Immature natural killer cell (primary cell): ENCODE measurements at regions not wholly inside any gene's neighbourhood (a gene's known extent, or its start where the extent isn't known, plus 50 kb on each side); places are given as distances from the start of the nearest gene placed in this dataset.

Experiments used
- DNase-seq, 3 donors: peaks; one replicate each; pipeline ENCODE4 v3.0.0; 2022; ENCODE audit warnings: mixed read lengths in 1 of 3
- H3K27ac Mint-ChIP-seq, 6 donors: one replicate each; pipeline ENCODE4 v1.8.0; 2020; ENCODE audit warnings: mixed read lengths in 6 of 6, mild to moderate bottlenecking in 5 of 6, inconsistent platforms in 4 of 6, moderate library complexity in 3 of 6
- H3K27me3 Mint-ChIP-seq, 3 donors: one replicate each; pipeline ENCODE4 v1.8.0; 2020 to 2021; ENCODE audit warnings: low read depth in 3 of 3, mild to moderate bottlenecking in 3 of 3, mixed read lengths in 3 of 3, moderate library complexity in 3 of 3, inconsistent platforms in 1 of 3
- H3K36me3 Mint-ChIP-seq, 3 donors: one replicate each; pipeline ENCODE4 v1.8.0; 2020; ENCODE audit warnings: mixed read lengths in 3 of 3, inconsistent platforms in 2 of 3, mild to moderate bottlenecking in 2 of 3
- H3K4me1 Mint-ChIP-seq, 2 donors: one replicate each; pipeline ENCODE4 v1.8.0; 2020; ENCODE audit warnings: inconsistent platforms in 2 of 2, mild to moderate bottlenecking in 2 of 2, mixed read lengths in 2 of 2, moderate library complexity in 1 of 2
- H3K4me3 Mint-ChIP-seq, 5 donors: one replicate each; pipeline ENCODE4 v1.8.0; 2020; ENCODE audit warnings: mild to moderate bottlenecking in 5 of 5, mixed read lengths in 5 of 5, inconsistent platforms in 3 of 5, moderate library complexity in 3 of 5
- H3K9me3 Mint-ChIP-seq, 6 donors: one replicate each; pipeline ENCODE4 v1.8.0; 2020; ENCODE audit warnings: mild to moderate bottlenecking in 6 of 6, mixed read lengths in 6 of 6, inconsistent platforms in 4 of 6, moderate library complexity in 3 of 6

DNA sequence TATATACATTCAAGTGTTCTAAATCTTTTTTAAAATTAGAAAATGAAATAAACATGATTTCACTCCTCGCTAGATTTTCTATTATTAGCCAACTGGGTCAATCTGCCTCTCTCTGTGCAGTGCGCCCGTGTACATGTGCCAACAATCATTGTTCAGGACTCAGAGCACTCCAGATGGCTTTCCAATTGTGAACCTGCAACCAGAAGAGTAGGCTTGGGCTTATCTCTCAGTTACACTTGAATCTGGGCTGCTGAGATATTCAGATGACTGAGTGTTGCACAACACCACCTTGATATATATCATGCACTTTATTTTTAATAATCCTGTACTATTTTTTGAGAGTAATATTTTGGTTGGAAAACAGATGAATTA, 184.0 kb upstream of the FSTL5 start:
- Mint-ChIP-seq H3K9me3 (peaks cover 6 to 23% (median 14%) of the 10 kb centered on the region in 6 donors), H3K27ac (no peak overlapping the region), H3K4me3 (no peak overlapping the region)

DNA sequence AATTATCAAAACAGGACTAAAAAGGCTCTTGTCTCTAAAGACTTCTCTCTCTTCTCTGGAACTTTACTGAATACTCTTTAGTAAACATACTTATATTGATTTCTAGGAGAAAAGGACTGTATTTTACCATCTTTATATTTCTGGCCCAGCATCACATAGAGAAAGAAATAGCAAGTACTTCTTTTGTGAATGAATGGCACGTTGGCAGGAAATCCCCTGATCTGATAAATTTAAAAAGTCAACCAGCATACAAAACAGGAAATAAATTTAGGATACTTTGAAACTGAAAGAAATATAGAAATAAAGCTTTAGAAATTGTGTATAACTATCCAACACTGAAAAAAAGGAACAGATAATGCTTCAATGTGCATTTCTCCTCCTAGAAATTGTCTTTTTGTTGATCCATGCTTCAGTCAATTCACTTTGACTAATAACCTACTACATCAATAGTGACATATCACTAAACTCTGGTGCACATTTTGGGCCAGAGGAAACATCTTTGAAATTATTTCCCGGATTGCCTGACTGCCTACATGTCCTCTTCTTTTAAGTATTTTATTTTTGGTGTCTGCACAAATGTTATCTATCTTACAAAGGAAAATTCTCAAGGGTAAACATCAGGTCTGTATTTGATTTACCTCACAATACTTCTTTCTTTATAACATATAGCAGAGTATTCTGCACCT, 183.5 kb upstream of the FSTL5 start:
- no peaks in the 10 kb centered on the region for H3K27me3 Mint-ChIP-seq
- no peak overlapping the region for H3K27ac Mint-ChIP-seq
- no peak for DNase-seq
- no peak overlapping the region for H3K4me3 Mint-ChIP-seq
- H3K36me3 Mint-ChIP-seq = no peaks in the 10 kb centered on the region
- peaks cover 0 to 8% of the 10 kb centered on the region in 2 donors for H3K4me1 Mint-ChIP-seq
- peaks cover 6 to 24% (median 16%) of the 10 kb centered on the region in 6 donors for H3K9me3 Mint-ChIP-seq

More for the DNA sequence above, 184.0 kb upstream of the FSTL5 start:
- DNase-seq = no peak
- H3K27me3 Mint-ChIP-seq = no peaks in the 10 kb centered on the region
- H3K4me1 Mint-ChIP-seq = peaks cover 0 to 8% of the 10 kb centered on the region in 2 donors
- H3K36me3 Mint-ChIP-seq = no peaks in the 10 kb centered on the region

DNA sequence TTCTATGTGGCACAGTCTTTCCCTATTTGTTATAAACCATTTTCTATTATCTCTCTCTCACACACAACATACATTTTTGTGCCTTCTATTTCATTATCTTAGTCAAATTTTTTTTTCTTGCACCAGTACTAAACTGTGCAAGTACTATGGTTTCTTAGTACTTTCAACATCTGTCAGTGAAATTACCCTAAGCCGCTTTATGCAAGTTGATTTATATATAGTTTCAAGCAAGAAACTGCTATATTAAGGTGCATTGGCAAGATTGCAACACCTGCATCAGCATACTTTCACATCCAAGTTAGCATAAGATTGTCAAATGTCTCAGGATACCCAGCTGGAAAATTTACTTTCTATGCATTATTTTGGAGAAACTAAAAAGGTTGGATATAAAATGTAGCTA, 180.2 kb upstream of the FSTL5 start:
- Mint-ChIP-seq H3K4me3 (no peak overlapping the region), H3K4me1 (peaks cover 0 to 8% of the 10 kb centered on the region in 2 donors), H3K27ac (no peak overlapping the region), H3K27me3 (no peaks in the 10 kb centered on the region), H3K36me3 (no peaks in the 10 kb centered on the region), H3K9me3 (peaks cover 8 to 21% (median 15%) of the 10 kb centered on the region in 6 donors)
- no peak for DNase-seq

DNA sequence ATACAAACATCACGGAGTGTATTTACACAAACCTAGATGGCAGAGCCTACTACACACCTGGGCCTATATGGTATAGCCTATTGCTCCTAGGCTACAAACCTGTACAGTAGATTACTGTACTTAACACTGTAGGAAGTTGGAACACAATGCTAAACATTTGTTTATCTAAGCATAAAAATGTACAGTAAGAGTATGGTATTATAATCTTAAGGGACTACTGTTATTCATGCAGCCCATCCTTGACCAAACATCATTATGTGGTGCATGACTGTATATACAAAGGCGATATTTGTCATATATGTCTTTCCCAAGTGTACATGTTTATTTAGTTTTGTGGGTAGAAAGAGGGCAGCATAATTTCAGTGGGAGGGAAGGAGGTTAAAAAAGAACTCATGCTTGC, 177.7 kb upstream of the FSTL5 start:
- Mint-ChIP-seq H3K36me3 (no peaks in the 10 kb centered on the region), H3K27ac (no peak overlapping the region), H3K4me3 (no peak overlapping the region), H3K27me3 (no peaks in the 10 kb centered on the region), H3K4me1 (no peaks in the 10 kb centered on the region), H3K9me3 (peaks cover 8 to 38% (median 18%) of the 10 kb centered on the region in 6 donors)
- no peak for DNase-seq

DNA sequence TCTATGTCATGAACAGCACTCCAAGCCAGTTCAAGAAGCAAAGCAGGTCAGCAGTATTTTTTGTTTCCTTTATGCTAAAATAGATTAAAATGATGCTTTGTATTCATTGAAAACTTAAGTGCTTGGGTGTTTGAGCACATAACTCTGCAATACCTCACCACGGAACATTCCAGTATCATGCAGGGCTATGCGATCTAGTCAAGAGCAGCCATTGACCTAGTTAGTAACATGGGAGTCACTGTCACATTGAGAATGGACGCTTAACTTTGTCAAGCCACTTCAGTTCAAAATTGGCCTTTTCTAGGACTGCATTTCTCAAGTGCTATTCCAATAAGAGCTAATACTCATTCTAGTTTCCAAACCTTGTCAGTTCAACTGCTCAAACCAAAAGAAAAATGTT, 160.1 kb upstream of the FSTL5 start:
- Mint-ChIP-seq H3K27me3 (no peaks in the 10 kb centered on the region), H3K36me3 (no peaks in the 10 kb centered on the region)
- DNase-seq = no peak

DNA sequence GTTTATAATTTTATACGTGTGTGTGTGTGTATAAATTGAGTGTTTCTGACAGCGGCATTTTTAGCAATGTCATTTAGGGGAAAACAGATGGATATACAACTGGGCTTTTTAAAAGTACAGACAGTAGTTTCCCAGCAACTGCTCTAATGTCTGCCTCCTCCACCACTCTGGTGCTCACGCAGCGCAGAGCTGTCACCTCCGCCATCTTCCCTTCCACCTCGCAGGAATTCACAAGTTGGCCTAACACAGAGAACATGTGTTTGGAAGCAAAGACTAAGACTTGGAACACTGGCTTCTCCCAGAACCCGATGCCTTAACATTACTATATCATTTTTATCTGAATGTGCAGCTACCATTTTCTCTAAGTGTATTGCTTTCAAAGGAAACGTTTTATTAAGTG, 158.3 kb upstream of the FSTL5 start:
- Mint-ChIP-seq H3K27ac (no peak overlapping the region), H3K27me3 (no peaks in the 10 kb centered on the region), H3K4me3 (no peak overlapping the region), H3K9me3 (peaks cover 0 to 25% (median 7%) of the 10 kb centered on the region in 6 donors), H3K36me3 (no peaks in the 10 kb centered on the region), H3K4me1 (no peaks in the 10 kb centered on the region)
- DNase-seq = no peak

More for the DNA sequence above, 160.1 kb upstream of the FSTL5 start:
- Mint-ChIP-seq H3K9me3 (peaks cover 0 to 11% (median 4%) of the 10 kb centered on the region in 6 donors), H3K4me1 (no peaks in the 10 kb centered on the region), H3K4me3 (no peak overlapping the region), H3K27ac (no peak overlapping the region)

DNA sequence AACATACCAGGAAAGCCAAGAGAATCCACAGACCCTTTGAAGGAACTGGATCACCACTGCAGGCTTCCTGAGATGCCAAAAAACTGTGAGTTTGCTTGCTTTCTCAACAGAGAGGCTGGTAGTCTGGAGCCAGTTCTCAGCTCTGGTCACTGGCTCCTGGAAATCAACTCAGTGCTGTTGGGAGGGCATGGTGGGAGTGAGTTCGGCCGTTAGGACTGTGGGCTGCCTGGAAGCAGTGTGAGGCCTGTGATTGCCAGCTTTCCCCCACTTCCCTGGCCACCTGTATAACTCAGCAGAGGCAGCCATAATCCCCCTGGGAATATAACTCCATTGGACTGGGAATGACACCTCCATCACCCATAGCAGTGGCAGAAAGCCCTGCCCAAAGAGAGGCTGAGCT, 122.0 kb upstream of the FSTL5 start:
- no peak overlapping the region for H3K4me3 Mint-ChIP-seq
- H3K36me3 Mint-ChIP-seq = no peaks in the 10 kb centered on the region
- H3K4me1 Mint-ChIP-seq = no peaks in the 10 kb centered on the region
- H3K27me3 Mint-ChIP-seq = no peaks in the 10 kb centered on the region
- peaks cover 18 to 50% (median 27%) of the 10 kb centered on the region in 6 donors for H3K9me3 Mint-ChIP-seq
- no peak overlapping the region for H3K27ac Mint-ChIP-seq
- DNase-seq = no peak

DNA sequence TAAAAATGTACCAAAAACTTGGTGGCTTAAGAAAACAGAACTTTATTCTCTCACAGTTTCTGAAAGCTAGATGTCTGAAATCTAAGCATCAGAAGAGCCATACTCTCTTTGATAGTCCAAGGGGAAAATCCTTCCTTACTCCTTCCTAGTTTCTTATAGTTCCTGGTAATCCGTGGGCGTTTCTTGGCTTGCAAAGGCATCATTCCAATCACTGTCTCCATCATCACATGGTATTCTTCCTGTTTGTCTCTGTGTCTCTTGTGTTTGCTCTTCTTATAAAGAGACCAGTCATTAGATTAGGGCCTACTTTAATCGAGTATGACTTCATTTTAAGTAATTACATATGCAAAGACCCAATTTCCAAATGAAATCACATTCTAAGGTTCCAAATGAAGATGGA, 118.9 kb upstream of the FSTL5 start:
- no peak overlapping the region for H3K4me3 Mint-ChIP-seq
- H3K27me3 Mint-ChIP-seq = no peaks in the 10 kb centered on the region
- no peak for DNase-seq
- no peak overlapping the region for H3K27ac Mint-ChIP-seq
- no peaks in the 10 kb centered on the region for H3K4me1 Mint-ChIP-seq
- peaks cover 8 to 50% (median 19%) of the 10 kb centered on the region in 6 donors for H3K9me3 Mint-ChIP-seq
- no peaks in the 10 kb centered on the region for H3K36me3 Mint-ChIP-seq

DNA sequence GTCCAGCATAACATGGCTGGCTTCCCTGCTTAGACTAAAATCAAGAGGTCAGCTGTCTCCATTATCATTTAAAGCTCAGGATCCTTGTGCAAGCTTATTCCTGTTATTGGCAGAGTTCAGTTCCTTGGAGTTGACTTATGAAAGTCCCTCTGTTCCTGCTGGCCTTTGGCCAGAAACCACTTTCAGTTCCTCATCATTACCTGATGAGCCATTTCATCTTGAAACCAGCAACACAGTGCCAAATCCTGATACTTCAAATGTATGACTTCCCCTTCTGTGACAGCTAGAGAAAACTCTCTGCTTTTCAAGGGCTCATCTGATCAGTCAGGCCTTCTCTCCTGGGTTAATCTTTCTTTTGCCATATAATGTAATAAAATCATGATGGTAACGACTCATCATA, 110.6 kb upstream of the FSTL5 start:
- H3K4me1 Mint-ChIP-seq = no peaks in the 10 kb centered on the region
- H3K9me3 Mint-ChIP-seq = peaks cover 2 to 39% (median 10%) of the 10 kb centered on the region in 6 donors
- H3K36me3 Mint-ChIP-seq = peaks cover 0 to 4% (median 0%) of the 10 kb centered on the region in 3 donors
- H3K27me3 Mint-ChIP-seq = no peaks in the 10 kb centered on the region
- DNase-seq = no peak
- no peak overlapping the region for H3K4me3 Mint-ChIP-seq
- H3K27ac Mint-ChIP-seq = no peak overlapping the region

DNA sequence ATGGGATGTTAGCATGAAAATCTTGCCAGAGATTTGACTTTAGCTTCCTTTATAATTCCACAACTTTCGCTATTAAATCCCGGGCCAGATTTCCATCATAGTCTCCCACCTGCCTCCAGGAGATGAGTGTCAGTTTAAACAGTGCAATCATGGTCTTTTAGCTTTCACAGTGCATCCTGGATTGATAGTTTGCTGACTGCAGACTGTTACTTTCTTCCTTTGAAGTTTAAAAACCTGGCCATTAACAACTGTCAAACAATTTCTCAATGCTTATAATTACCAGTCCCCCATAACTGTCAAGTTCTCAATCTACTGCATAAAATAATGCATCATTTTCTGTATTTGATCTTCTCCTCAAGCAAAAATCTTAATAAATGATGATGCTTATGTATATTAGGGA, 108.4 kb upstream of the FSTL5 start:
- no peak for DNase-seq
- Mint-ChIP-seq H3K9me3 (peaks cover 4 to 50% (median 14%) of the 10 kb centered on the region in 6 donors), H3K27ac (no peak overlapping the region), H3K4me1 (no peaks in the 10 kb centered on the region), H3K36me3 (peaks cover 0 to 4% (median 0%) of the 10 kb centered on the region in 3 donors), H3K27me3 (no peaks in the 10 kb centered on the region), H3K4me3 (no peak overlapping the region)

DNA sequence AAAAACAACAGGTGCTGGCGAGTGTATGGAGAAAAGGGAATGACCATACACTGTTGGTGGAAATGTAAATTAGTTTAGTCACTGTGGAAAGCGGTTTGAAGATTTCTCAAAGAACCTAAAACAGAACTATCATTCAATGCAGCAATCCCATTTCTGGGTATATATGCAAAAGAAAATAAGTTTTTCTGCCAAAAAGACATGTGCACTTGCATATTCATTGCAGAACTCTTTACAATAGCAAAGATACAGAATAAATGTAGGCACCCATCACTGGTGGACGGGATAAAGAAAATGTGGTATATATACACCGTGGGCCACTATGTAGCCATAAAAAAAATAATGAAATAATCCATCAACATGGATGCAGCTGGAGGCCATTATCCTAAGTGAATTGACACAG, 105.1 kb upstream of the FSTL5 start:
- Mint-ChIP-seq H3K9me3 (peaks cover 4 to 48% (median 24%) of the 10 kb centered on the region in 6 donors), H3K4me3 (no peak overlapping the region), H3K27me3 (no peaks in the 10 kb centered on the region), H3K27ac (no peak overlapping the region), H3K36me3 (peaks cover 0 to 4% (median 0%) of the 10 kb centered on the region in 3 donors), H3K4me1 (no peaks in the 10 kb centered on the region)
- DNase-seq = no peak

DNA sequence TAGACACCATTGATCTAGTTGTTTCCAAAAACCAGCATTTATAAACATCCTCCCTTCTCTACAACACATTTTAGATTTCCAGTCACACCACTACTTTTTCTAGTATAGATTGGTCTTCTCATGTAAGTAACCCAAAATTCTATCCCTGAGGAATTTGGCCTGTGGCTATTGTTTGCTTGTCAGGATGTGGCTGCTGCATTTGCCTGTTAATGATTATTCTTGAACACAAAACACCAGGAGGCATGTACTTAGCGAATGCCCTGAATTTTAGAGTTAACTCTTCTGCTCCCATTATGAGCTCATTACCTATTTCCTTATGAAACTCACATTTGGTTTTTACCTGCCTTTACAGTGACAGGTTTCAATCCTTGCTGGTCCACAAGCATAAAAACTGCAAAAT, 102.0 kb upstream of the FSTL5 start:
- Mint-ChIP-seq H3K9me3 (peaks cover 2 to 49% (median 30%) of the 10 kb centered on the region in 6 donors), H3K4me1 (no peaks in the 10 kb centered on the region), H3K27me3 (peaks cover 0 to 3% (median 1%) of the 10 kb centered on the region in 3 donors), H3K4me3 (no peak overlapping the region), H3K36me3 (no peaks in the 10 kb centered on the region), H3K27ac (no peak overlapping the region)
- no peak for DNase-seq

DNA sequence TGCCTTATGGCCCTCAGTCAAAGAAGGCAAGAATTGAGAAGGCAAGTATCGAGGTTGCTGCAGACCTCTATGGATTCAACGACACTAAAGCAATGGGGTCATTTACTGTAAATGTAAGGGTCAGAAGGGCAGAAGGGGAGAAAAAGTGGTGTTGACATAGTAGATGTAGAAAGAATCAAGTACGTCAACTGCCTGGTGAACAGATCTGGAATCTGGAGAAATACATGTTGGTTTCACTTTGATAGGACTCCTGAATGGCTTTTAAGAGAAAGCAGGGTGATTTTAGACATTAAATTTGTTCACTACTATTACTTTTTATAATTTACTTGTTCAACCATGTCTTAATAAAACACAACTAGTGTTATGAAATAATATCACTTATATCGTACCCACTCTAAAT, 81.3 kb upstream of the FSTL5 start:
- Mint-ChIP-seq H3K9me3 (peaks cover 14 to 38% (median 17%) of the 10 kb centered on the region in 6 donors), H3K4me1 (no peaks in the 10 kb centered on the region), H3K27ac (no peak overlapping the region), H3K36me3 (no peaks in the 10 kb centered on the region), H3K4me3 (no peak overlapping the region), H3K27me3 (peaks cover 0 to 3% (median 0%) of the 10 kb centered on the region in 3 donors)
- no peak for DNase-seq

DNA sequence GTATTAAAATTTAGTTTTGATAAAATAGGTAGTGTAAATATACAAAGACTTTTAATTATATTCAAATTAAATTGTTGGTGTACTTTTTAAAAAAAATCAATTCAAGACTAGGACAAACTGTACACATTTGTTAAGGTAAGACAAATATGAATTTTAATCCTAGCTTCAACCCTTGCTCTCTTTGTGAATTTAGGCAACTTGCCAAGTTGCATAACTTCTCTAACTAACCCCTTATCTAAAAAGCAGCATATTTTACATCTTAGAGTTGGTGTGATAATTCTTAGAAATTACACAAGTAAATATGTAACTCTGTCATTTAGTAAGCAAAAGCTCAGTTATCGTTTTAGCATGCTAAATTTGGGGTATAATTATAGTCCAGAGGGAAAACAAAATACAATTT, 78.1 kb upstream of the FSTL5 start:
- H3K4me3 Mint-ChIP-seq = no peak overlapping the region
- peaks cover 12 to 40% (median 21%) of the 10 kb centered on the region in 6 donors for H3K9me3 Mint-ChIP-seq
- H3K36me3 Mint-ChIP-seq = no peaks in the 10 kb centered on the region
- H3K4me1 Mint-ChIP-seq = no peaks in the 10 kb centered on the region
- peaks cover 0 to 3% (median 0%) of the 10 kb centered on the region in 3 donors for H3K27me3 Mint-ChIP-seq
- DNase-seq = no peak
- H3K27ac Mint-ChIP-seq = no peak overlapping the region
